ENCODE measurements at regions not wholly inside any gene's neighbourhood (a gene's known extent, or its start where the extent isn't known, plus 50 kb on each side); places are given as distances from the start of the nearest gene placed in this dataset.

DNA sequence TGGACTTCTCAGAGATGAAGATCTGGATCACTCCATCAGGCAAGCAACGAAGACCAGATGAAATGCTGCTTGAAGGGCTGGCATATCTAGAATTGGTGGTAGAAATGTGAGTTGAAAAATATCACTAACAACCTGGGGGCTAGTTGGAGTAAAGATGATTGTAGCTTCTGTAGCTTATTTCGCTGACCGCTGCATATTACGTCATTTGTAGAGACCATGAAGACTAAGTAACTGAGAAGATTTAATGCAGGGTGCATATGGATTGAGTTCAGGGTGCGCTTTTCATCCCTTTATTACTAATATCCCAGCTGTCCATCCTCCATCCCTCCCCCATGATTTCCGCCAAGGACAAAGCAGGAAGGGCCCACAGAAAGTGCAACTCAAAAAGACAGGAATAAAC lies 1364.0 kb downstream of the PCDH9 start:
- Histone ChIP-seq H3K36me3 (no peaks in the 10 kb centered on the region), H3K27ac (replicated peaks in 1 of 4) (no peak overlapping the region)
- WGBS: 96% methylated on average over 6 of the region's 6 CpGs

DNA sequence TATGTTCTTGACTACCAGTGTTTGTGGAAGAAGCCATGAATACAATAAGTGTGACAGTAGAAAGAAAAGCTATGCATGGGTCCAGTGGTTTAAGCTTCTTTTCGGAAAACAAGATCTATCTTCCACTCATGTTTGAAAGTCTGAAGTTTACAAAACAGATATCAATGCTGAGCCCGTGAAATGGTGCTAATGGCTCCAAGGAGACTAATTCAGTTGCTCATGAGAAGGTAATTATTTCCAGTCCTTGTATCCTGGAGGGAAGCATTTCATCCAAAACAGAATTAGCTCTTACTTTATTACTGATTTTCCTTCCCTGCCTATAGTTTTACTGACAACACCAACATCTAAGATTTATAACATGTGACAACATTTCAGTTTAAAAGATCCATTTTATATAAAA lies 1364.9 kb downstream of the PCDH9 start:
- DNase-seq (ENCODE audit: extremely low spot score): no peak
- H3K36me3 ChIP-seq: no peaks in the 10 kb centered on the region
- no peaks in the 10 kb centered on the region for H3K9me3 ChIP-seq
- intact Hi-C loops (cut with DNase I): no loop called here
- no peak overlapping the region for H3K4me3 ChIP-seq
- TF ChIP-seq POLR2AphosphoS5 (IDR thresholded peaks at IDR 0.05) (no peak), EP300 (IDR thresholded peaks at IDR 0.05) (no peak), POLR2A (IDR thresholded peaks at IDR 0.05; ENCODE audit: low read depth) (no peak), CTCF (IDR thresholded peaks at IDR 0.05) (no peak)
- WGBS: 84% methylated on average over 2 of the region's 2 CpGs
- no peak overlapping the region for H3K27ac ChIP-seq (replicated peaks in 1 of 4)
- no peaks in the 10 kb centered on the region for H3K27me3 ChIP-seq
- no peaks in the 10 kb centered on the region for H3K4me1 ChIP-seq

More for the DNA sequence above, 1364.0 kb downstream of the PCDH9 start:
- H3K4me3 ChIP-seq: no peak overlapping the region
- no peak for DNase-seq (ENCODE audit: extremely low spot score)
- no peaks in the 10 kb centered on the region for H3K9me3 ChIP-seq
- intact Hi-C loops (cut with DNase I): no loop called here
- H3K4me1 ChIP-seq: no peaks in the 10 kb centered on the region
- TF ChIP-seq POLR2AphosphoS5 (IDR thresholded peaks at IDR 0.05): no peak
- no peak for TF ChIP-seq EP300 (IDR thresholded peaks at IDR 0.05)
- TF ChIP-seq POLR2A (IDR thresholded peaks at IDR 0.05; ENCODE audit: low read depth): no peak
- TF ChIP-seq CTCF (IDR thresholded peaks at IDR 0.05): no peak
- no peaks in the 10 kb centered on the region for H3K27me3 ChIP-seq

DNA sequence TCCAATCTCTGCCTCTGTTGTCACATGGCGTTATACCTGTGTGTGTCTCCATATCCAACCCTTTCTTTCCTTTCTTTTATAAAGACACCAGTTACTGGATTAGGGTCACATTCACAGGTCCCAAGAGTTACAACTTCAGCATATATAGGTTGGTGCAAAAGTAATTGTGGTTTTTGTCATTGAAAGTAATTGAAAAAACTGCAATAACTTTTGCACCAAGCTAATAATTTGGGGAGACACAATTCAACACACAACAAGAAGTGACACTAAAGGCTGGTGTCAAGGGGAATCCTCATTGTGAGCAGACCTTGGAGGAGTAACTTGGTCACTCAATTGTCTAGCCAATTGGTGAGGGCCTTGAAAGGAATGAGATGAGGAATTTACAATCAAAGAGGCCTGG lies 1366.1 kb downstream of the PCDH9 start:
- DNase-seq (ENCODE audit: extremely low spot score): no peak
- H3K9me3 ChIP-seq: no peaks in the 10 kb centered on the region
- intact Hi-C loops (cut with DNase I): no loop called here
- no peak for TF ChIP-seq EP300 (IDR thresholded peaks at IDR 0.05)
- TF ChIP-seq CTCF (IDR thresholded peaks at IDR 0.05): no peak
- TF ChIP-seq POLR2AphosphoS5 (IDR thresholded peaks at IDR 0.05): no peak
- TF ChIP-seq POLR2A (IDR thresholded peaks at IDR 0.05; ENCODE audit: low read depth): no peak
- H3K36me3 ChIP-seq: no peaks in the 10 kb centered on the region
- H3K27me3 ChIP-seq: no peaks in the 10 kb centered on the region
- 100% methylated on average over 1 of the region's 1 CpG for WGBS
- no peak overlapping the region for H3K4me3 ChIP-seq
- H3K27ac ChIP-seq (replicated peaks in 1 of 4): no peak overlapping the region
- no peaks in the 10 kb centered on the region for H3K4me1 ChIP-seq

- Histone ChIP-seq H3K9me3 (no peaks in the 10 kb centered on the region), H3K27me3 (no peaks in the 10 kb centered on the region), H3K4me1 (peaks cover 0 to 7% (median 0%) of the 10 kb centered on the region in 4 donors), H3K27ac (replicated peaks in 1 of 4) (no peak overlapping the region), H3K36me3 (no peaks in the 10 kb centered on the region), H3K4me3 (no peak overlapping the region)
- TF ChIP-seq POLR2A (IDR thresholded peaks at IDR 0.05; ENCODE audit: low read depth) (no peak), CTCF (IDR thresholded peaks at IDR 0.05) (no peak), POLR2AphosphoS5 (IDR thresholded peaks at IDR 0.05) (no peak), EP300 (IDR thresholded peaks at IDR 0.05) (no peak)
- WGBS: 80% methylated on average over 2 of the region's 2 CpGs
- intact Hi-C loops (cut with DNase I): no loop called here
- DNase-seq (ENCODE audit: extremely low spot score): no peak
Observed at GRCh38 chr13:65860306-65860705, 1369.8 kb downstream of the PCDH9 start.

GRCh38 chr13:65857942-65858565 lies 1372.1 kb downstream of the PCDH9 start:
- 63% methylated on average over 1 of the region's 1 CpG for WGBS
- H3K27ac ChIP-seq (replicated peaks in 1 of 4): no peak overlapping the region
- TF ChIP-seq POLR2A (IDR thresholded peaks at IDR 0.05; ENCODE audit: low read depth) (no peak), POLR2AphosphoS5 (IDR thresholded peaks at IDR 0.05) (no peak), CTCF (IDR thresholded peaks at IDR 0.05) (no peak), EP300 (IDR thresholded peaks at IDR 0.05) (no peak)
- H3K4me3 ChIP-seq: no peak overlapping the region
- no peaks in the 10 kb centered on the region for H3K9me3 ChIP-seq
- DNase-seq (ENCODE audit: extremely low spot score): no peak
- peaks cover 0 to 7% (median 0%) of the 10 kb centered on the region in 4 donors for H3K4me1 ChIP-seq
- no peaks in the 10 kb centered on the region for H3K27me3 ChIP-seq
- no peaks in the 10 kb centered on the region for H3K36me3 ChIP-seq
- intact Hi-C loops (cut with DNase I): no loop called here

Data from esophagus muscularis mucosa (tissue), 4 donors.